ENCODE measurements at regions not wholly inside any gene's neighbourhood (a gene's known extent, or its start where the extent isn't known, plus 50 kb on each side); places are given as distances from the start of the nearest gene placed in this dataset.

- CTCF ChIA-PET = no interaction called here
- no peaks in the 10 kb centered on the region for H3K36me3 Mint-ChIP-seq
- no peak for ATAC-seq
- no peaks in the 10 kb centered on the region for H3K27me3 Mint-ChIP-seq
- no peak overlapping the region for H3K27ac Mint-ChIP-seq
- DNase-seq = no peak
- H3K4me3 Mint-ChIP-seq = no peak overlapping the region
- H3K9me3 Mint-ChIP-seq (ENCODE audit: low read depth) = peaks cover 14% of the 10 kb centered on the region
- H3K4me1 Mint-ChIP-seq = no peaks in the 10 kb centered on the region
Observed at GRCh38 chr9:23914431-23915003, 88.5 kb upstream of the ELAVL2 start.

- Mint-ChIP-seq H3K4me3 (no peak overlapping the region), H3K4me1 (no peaks in the 10 kb centered on the region), H3K9me3 (ENCODE audit: low read depth) (peaks cover 4% of the 10 kb centered on the region), H3K27me3 (no peaks in the 10 kb centered on the region), H3K27ac (no peak overlapping the region), H3K36me3 (no peaks in the 10 kb centered on the region)
- ATAC-seq (no peak), DNase-seq (no peak)
- CTCF ChIA-PET = no interaction called here
Observed at GRCh38 chr9:23907343-23907742, 81.3 kb upstream of the ELAVL2 start.

- CTCF ChIA-PET = no interaction called here
- Mint-ChIP-seq H3K27ac (no peak overlapping the region), H3K36me3 (no peaks in the 10 kb centered on the region), H3K4me3 (no peak overlapping the region), H3K9me3 (ENCODE audit: low read depth) (peaks cover 15% of the 10 kb centered on the region), H3K27me3 (no peaks in the 10 kb centered on the region), H3K4me1 (no peaks in the 10 kb centered on the region)
- DNase-seq (no peak), ATAC-seq (no peak)
Observed at GRCh38 chr9:23887781-23888180, 61.7 kb upstream of the ELAVL2 start.

Data from activated CD8-positive, alpha-beta memory T cell treated with anti-CD3 and anti-CD28 coated beads, Interleukin-2, amount 10 ng/mL, durations not matched to agents 7 days and 5 days (primary cell).